ENCODE measurements at regions not wholly inside any gene's neighbourhood (a gene's known extent, or its start where the extent isn't known, plus 50 kb on each side); places are given as distances from the start of the nearest gene placed in this dataset.

DNA sequence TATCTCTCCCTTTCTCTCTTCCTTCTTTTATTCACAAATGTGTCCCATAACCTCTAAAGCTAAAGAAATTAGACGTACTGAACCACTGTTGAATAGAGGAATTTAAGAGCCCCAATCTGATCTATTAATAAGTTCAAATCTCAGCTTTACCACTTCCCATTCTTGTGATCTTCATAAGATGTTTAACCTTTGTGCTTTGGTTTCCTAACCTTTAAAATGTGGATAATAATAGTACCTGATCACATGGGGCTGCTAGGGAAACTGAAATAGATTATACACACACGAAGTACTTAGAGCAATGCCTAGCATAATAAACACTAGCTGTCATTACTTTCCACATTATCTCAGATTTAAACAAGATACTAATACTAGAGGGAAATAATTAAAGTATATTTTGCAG is 324.3 kb upstream of the SEMA6A start:
- Mint-ChIP-seq H3K27me3 (ENCODE audit: insufficient read depth) (no peaks in the 10 kb centered on the region), H3K4me3 (no peak overlapping the region), H3K9me3 (peaks cover 32% of the 10 kb centered on the region), H3K36me3 (ENCODE audit: low read depth) (0 out of 2 replicates have a peak, but pooled peaks cover 3% of the 10 kb centered on the region), H3K27ac (no peak overlapping the region), H3K4me1 (ENCODE audit: low read depth) (no peaks in the 10 kb centered on the region)
- TF ChIP-seq, protein P1, sequence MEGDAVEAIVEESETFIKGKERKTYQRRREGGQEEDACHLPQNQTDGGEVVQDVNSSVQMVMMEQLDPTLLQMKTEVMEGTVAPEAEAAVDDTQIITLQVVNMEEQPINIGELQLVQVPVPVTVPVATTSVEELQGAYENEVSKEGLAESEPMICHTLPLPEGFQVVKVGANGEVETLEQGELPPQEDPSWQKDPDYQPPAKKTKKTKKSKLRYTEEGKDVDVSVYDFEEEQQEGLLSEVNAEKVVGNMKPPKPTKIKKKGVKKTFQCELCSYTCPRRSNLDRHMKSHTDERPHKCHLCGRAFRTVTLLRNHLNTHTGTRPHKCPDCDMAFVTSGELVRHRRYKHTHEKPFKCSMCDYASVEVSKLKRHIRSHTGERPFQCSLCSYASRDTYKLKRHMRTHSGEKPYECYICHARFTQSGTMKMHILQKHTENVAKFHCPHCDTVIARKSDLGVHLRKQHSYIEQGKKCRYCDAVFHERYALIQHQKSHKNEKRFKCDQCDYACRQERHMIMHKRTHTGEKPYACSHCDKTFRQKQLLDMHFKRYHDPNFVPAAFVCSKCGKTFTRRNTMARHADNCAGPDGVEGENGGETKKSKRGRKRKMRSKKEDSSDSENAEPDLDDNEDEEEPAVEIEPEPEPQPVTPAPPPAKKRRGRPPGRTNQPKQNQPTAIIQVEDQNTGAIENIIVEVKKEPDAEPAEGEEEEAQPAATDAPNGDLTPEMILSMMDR (IDR thresholded peaks at IDR 0.05), result no peak
- no peak for DNase-seq

DNA sequence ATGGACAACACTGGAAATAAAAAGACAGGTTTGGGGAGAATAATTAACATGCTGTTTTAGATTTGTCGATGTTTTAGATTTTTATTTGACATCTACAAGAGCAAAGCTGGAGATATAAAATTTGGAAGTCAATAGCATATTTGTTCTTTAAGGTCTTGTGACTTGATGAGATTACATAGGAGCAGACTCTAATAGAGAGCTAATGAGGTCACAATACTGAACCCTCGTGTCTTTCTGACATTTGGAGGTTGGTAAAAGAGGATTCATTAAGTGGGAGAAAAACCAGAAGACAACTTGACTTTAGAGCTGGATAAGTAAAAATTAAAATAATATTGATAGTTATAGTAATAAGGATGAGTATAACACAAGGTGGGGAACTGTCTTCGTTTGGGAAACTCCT is 322.7 kb upstream of the SEMA6A start:
- 0 out of 2 replicates have a peak, but pooled peaks cover 3% of the 10 kb centered on the region for H3K36me3 Mint-ChIP-seq (ENCODE audit: low read depth)
- H3K4me1 Mint-ChIP-seq (ENCODE audit: low read depth), result no peaks in the 10 kb centered on the region
- H3K9me3 Mint-ChIP-seq, result peaks cover 45% of the 10 kb centered on the region
- no peaks in the 10 kb centered on the region for H3K27me3 Mint-ChIP-seq (ENCODE audit: insufficient read depth)
- H3K27ac Mint-ChIP-seq, result no peak overlapping the region
- TF ChIP-seq, protein P1 (IDR thresholded peaks at IDR 0.05), result no peak
- no peak overlapping the region for H3K4me3 Mint-ChIP-seq
- DNase-seq, result no peak

DNA sequence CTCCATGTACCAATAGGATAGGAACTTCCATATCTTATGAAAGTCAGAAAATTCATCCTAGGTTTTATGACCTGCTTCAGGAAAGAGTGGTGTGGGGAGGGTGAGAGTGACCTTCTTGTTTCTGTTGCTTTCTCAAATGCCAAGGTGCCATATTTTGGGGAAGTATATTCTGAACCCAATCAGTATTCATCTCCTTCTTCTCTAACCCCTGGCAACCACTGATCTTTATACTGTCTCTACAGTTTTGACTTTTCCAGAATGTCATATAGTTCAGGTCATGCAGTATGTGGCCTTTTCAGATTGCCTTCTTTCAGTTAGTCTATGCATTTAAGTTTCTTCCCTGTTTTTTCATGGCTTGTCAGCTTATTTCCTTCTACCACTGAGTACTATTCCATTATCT is 321.4 kb upstream of the SEMA6A start:
- TF ChIP-seq, protein P1 (IDR thresholded peaks at IDR 0.05), result no peak
- no peaks in the 10 kb centered on the region for H3K27me3 Mint-ChIP-seq (ENCODE audit: insufficient read depth)
- H3K27ac Mint-ChIP-seq, result no peak overlapping the region
- no peak for DNase-seq
- H3K4me1 Mint-ChIP-seq (ENCODE audit: low read depth), result no peaks in the 10 kb centered on the region
- 0 out of 2 replicates have a peak, but pooled peaks cover under 1% of the 10 kb centered on the region for H3K36me3 Mint-ChIP-seq (ENCODE audit: low read depth)
- H3K9me3 Mint-ChIP-seq, result peaks cover 43% of the 10 kb centered on the region
- no peak overlapping the region for H3K4me3 Mint-ChIP-seq

DNA sequence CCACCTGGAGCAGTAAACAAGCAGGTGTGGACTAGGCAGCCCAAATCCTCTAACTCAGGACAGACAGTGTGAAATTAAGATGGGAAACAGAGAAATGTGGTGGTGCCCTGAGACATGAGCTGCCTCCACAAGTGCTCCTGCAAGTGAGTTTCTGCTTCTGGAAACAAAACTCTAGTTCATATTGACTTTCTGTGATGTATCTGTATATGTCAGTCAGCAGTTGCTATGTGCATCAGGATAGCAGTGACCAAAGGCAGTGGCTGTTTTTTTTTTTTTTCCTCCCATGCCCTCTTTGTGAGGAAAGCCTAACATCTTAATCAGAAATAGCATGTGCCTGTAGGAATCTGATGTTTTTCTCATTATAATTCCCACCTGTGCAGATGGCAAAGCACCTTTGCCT is 318.4 kb upstream of the SEMA6A start:
- Mint-ChIP-seq H3K9me3 (peaks cover 31% of the 10 kb centered on the region), H3K27ac (no peak overlapping the region)

DNA sequence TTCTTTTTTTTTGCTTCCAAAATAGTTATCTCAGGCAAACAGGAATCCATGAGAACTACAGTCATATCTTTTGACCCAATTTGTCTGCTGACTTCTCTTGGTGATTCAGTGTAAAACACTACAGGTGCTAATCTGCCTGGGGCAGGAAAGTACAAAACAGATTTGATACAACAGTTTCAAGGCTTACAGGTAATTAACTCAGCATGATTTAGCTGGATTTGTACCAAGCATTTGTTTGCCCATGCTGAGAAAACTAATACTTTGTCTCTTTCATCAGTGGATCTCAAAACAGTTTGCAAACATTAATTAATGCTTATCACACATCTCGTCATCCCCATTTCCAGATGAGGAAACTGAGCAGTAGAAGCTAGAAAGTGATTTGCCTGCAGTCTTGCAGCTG is 312.5 kb upstream of the SEMA6A start:
- no peaks in the 10 kb centered on the region; the same call in 1 of the 2 replicates for H3K27me3 Mint-ChIP-seq (ENCODE audit: insufficient read depth)
- TF ChIP-seq, protein P1 (IDR thresholded peaks at IDR 0.05), result no peak
- no peak overlapping the region for H3K27ac Mint-ChIP-seq

More for the DNA sequence above, 318.4 kb upstream of the SEMA6A start:
- H3K4me1 Mint-ChIP-seq (ENCODE audit: low read depth), result no peaks in the 10 kb centered on the region
- no peaks in the 10 kb centered on the region; the same call in 1 of the 2 replicates for H3K27me3 Mint-ChIP-seq (ENCODE audit: insufficient read depth)
- H3K4me3 Mint-ChIP-seq, result no peak overlapping the region
- TF ChIP-seq, protein P1 (IDR thresholded peaks at IDR 0.05), result no peak
- H3K36me3 Mint-ChIP-seq (ENCODE audit: low read depth), result no peaks in the 10 kb centered on the region
- no peak for DNase-seq

DNA sequence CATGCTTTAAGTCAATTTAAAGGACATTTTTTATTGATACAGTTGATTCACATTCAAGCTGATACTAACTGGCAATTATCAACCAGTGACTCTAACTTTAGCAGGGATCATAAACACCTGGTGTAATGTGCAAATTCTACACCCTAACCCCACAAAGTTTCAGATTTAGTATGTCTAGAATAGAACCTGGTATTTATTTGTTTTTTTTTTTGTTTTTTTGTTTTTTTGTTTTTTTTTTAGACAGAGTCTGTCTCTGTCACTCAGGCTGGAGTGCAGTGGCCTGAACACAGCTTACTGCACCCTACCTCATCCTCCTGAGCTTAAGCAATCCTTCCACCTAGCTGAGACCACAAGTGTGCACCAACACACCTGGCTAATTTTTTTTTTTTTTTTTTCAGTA is 311.2 kb upstream of the SEMA6A start:
- DNase-seq, result no peak
- Mint-ChIP-seq H3K4me3 (no peak overlapping the region), H3K36me3 (ENCODE audit: low read depth) (no peaks in the 10 kb centered on the region; the same call in 1 of the 2 replicates), H3K4me1 (ENCODE audit: low read depth) (no peaks in the 10 kb centered on the region), H3K9me3 (peaks cover 38% of the 10 kb centered on the region), H3K27ac (no peak overlapping the region), H3K27me3 (ENCODE audit: insufficient read depth) (no peaks in the 10 kb centered on the region; the same call in 1 of the 2 replicates)
- TF ChIP-seq, protein P1 (IDR thresholded peaks at IDR 0.05), result no peak

More for the DNA sequence above, 312.5 kb upstream of the SEMA6A start:
- H3K36me3 Mint-ChIP-seq (ENCODE audit: low read depth), result no peaks in the 10 kb centered on the region; the same call in 1 of the 2 replicates
- H3K4me1 Mint-ChIP-seq (ENCODE audit: low read depth), result no peaks in the 10 kb centered on the region
- no peak for DNase-seq
- peaks cover 33% of the 10 kb centered on the region for H3K9me3 Mint-ChIP-seq
- no peak overlapping the region for H3K4me3 Mint-ChIP-seq

All from HFFc6 (cell line).